ENCODE measurements at regions not wholly inside any gene's neighbourhood (a gene's known extent, or its start where the extent isn't known, plus 50 kb on each side); places are given as distances from the start of the nearest gene placed in this dataset.
"Not testable (repeated sequence)": the region's sequence is repeated elsewhere in the genome, so short reads cannot be mapped to it uniquely, and the experiment has no call there.

DNA sequence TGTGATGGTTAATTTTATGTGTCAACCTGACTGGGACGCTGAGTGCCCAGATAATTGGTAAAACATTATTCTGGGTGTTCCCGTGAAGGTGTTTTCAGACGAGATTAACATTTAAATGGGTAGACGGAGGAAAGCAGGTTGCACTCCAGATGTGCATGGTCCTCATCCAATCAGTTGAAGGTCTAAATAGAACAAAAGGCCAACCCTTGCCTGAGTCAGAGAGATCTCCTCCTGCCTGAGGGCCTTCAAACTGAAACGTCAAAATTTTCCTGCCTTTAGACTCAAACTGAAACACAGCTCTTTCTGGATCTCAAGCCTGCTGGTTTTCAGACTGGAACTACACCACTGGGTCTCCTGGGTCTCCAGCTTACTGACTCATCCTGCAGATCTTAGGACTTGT is 73.5 kb downstream of the NPIPA8 start:
- DNase-seq; H3K4me1 Mint-ChIP-seq; H3K4me3 Mint-ChIP-seq; H3K9me3 ChIP-seq (ENCODE audit: control insufficient read depth, low read length, poor library complexity, severe bottlenecking); ATAC-seq; H3K36me3 Mint-ChIP-seq (ENCODE audit: low read depth); H3K27ac Mint-ChIP-seq; H3K27me3 Mint-ChIP-seq: not testable (repeated sequence)

DNA sequence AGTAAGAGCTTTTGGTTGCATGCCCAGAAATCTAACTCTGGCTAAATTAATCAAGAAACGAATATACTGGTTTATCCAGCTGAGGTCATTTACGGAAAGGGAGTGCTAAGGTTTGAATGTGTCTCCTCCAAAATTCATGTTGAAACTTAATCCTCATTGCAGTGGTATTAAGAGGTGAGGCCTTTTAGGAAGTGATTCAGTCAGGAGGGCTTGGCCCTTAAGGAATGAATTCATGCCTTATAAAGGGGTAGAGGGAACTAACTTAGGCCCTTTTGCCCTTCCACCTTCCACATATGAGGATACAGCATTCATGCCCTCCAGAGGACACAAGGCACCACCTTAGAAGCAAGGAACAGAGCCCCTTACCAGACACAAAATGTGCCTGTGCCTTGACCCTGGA is 74.7 kb downstream of the NPIPA8 start:
- not testable (repeated sequence) for ATAC-seq; H3K4me3 Mint-ChIP-seq; DNase-seq; H3K36me3 Mint-ChIP-seq (ENCODE audit: low read depth); H3K27ac Mint-ChIP-seq; H3K9me3 ChIP-seq (ENCODE audit: control insufficient read depth, low read length, poor library complexity, severe bottlenecking); H3K27me3 Mint-ChIP-seq; H3K4me1 Mint-ChIP-seq

DNA sequence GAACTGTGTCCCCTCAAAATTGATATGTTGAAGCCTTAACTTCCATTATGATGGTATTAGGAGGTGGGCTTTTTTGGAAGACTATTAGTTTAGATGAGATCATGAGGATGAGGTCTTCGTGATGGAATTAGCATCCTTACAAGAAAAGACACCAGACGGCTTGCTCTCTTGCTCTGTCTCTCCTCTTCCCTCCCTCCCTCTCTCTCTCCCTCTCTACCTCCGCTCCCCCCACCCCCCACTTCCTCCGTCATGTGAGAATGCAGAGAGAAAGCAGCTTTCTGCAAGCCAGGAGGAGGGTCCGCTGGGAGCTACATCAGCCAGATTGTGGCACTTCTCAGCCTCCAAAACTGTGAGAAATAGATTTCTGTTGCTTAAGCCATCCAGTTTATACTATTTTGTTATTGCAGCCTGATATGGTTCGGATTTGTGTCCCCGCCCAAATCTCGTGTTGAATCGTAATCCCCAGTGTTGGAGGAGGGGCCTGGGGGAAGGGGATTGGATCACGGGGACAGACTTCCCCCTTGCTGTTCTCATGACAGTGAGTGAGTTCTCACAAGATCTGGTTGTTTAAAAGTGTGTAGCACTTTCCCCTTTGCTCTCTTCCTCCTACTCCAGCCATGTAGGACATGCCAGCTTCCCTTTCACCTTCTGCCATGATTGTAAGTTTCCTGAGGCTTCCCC is 76.9 kb downstream of the NPIPA8 start:
- not testable (repeated sequence) for H3K36me3 Mint-ChIP-seq (ENCODE audit: low read depth); ATAC-seq

DNA sequence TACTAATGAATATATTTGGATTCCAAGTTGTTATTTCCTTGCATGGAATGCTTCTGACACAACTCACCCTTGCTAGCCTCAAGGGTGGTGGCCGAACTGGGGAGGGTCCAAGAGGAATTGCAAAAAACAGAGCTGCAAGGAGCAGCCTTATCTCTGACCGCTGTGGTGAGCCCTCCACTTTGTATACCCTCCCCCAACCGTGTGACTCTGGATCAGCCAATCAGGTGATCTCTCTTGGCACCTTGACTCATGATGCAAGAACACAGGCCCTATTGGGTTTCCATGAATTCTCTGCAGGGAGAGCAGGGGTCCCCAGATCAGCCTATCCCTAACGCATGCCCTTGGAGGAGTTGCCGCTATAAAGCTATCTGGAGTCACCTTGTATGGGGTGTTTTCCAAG is 83.6 kb downstream of the NPIPA8 start:
- not testable (repeated sequence) for ATAC-seq; H3K27me3 Mint-ChIP-seq; H3K4me1 Mint-ChIP-seq; H3K9me3 ChIP-seq (ENCODE audit: control insufficient read depth, low read length, poor library complexity, severe bottlenecking); DNase-seq; H3K36me3 Mint-ChIP-seq (ENCODE audit: low read depth); H3K4me3 Mint-ChIP-seq; H3K27ac Mint-ChIP-seq

More for the DNA sequence above, 76.9 kb downstream of the NPIPA8 start:
- H3K9me3 ChIP-seq (ENCODE audit: control insufficient read depth, low read length, poor library complexity, severe bottlenecking); H3K4me3 Mint-ChIP-seq; DNase-seq; H3K27ac Mint-ChIP-seq; H3K4me1 Mint-ChIP-seq; H3K27me3 Mint-ChIP-seq: not testable (repeated sequence)

DNA sequence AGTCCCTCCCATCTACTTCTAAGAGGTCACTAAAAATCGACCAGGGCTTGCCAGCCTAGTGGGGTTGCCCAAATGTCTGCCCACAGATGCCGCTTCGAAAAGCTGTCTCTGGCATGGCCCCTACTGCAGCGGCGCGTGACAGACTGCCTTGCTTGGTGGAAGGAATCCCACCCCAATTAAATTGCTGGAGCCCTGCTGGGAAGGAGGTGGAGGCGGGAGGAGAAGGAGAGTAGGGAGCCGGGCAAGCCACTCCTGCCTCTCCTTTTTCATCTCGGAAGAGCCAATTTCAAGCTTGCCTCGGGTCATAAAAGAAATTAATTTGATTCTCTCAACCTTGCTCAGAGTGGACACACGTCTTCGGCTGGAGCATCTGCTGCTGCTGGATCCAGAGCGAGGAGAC is 106.0 kb downstream of the NPIPA8 start:
- ATAC-seq; H3K27me3 Mint-ChIP-seq; H3K27ac Mint-ChIP-seq; H3K4me3 Mint-ChIP-seq; H3K36me3 Mint-ChIP-seq (ENCODE audit: low read depth); DNase-seq; H3K9me3 ChIP-seq (ENCODE audit: control insufficient read depth, low read length, poor library complexity, severe bottlenecking); H3K4me1 Mint-ChIP-seq: not testable (repeated sequence)

DNA sequence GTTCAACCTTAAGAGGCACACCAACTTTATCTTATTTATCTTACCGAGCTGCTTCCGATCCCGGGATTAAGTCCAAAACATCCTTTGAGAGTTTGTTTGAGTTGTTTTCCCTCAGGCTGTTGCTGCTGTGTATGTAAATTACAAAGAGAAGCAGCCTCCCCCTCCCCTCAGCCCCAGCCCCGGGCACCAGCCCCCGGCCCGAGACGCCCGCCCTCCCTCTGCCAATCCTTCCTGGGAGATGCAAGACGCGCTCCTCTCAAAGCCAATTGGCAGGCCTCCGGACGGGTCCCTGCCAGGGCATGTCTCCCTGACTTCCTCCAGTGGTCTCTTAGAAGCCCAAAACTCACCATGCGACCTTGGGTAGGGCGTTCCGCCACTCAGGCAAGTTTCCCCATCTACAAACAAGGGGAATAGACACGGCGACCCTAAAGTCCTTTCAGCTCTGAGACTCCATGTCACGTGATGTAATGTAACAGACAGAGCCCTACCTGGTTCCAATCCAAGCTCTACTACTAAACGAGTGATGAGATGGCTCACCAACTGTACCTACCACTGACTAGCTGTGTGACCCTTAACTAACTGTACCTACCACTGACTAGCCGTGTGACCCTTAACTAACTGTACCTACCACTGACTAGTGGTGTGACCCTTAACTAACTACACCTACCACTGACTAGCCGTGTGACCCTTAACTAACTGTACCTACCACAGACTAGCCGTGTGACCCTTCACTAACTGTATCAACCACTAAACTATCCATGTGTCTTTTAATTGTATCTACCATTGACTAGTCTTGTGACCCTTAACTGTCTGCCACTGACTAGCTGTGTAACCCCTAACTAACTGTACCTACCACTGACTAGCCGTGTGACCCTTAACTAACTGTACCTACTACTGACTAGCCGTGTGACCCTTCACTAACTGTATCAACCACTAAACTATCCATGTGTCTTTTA is 114.2 kb downstream of the NPIPA8 start:
- not testable (repeated sequence) for H3K27ac Mint-ChIP-seq; H3K4me3 Mint-ChIP-seq; ATAC-seq; H3K4me1 Mint-ChIP-seq; H3K27me3 Mint-ChIP-seq; DNase-seq; H3K36me3 Mint-ChIP-seq (ENCODE audit: low read depth); H3K9me3 ChIP-seq (ENCODE audit: control insufficient read depth, low read length, poor library complexity, severe bottlenecking)

DNA sequence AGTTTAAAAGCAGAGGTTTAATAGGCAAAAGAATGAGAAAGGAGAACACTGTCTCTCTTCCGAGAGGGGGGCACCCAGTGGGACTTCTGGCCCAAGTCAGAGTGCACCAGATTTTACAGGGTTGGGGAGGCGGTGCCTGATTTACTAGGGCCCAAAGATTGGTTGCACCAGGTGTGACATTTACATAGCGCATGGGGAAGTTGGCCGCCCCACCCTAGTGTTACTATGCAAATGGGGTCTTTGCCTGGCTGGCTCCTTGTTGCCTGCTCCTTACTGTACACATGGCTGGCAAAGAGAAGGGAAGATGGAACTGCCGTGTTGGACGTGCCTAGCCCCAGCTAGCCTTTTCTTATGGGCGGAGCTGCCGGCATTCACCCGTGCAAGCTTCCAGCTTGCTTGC is 118.8 kb downstream of the NPIPA8 start:
- not testable (repeated sequence) for ATAC-seq; H3K27ac Mint-ChIP-seq; H3K4me1 Mint-ChIP-seq; H3K4me3 Mint-ChIP-seq; H3K27me3 Mint-ChIP-seq; DNase-seq; H3K9me3 ChIP-seq (ENCODE audit: control insufficient read depth, low read length, poor library complexity, severe bottlenecking); H3K36me3 Mint-ChIP-seq (ENCODE audit: low read depth)

DNA sequence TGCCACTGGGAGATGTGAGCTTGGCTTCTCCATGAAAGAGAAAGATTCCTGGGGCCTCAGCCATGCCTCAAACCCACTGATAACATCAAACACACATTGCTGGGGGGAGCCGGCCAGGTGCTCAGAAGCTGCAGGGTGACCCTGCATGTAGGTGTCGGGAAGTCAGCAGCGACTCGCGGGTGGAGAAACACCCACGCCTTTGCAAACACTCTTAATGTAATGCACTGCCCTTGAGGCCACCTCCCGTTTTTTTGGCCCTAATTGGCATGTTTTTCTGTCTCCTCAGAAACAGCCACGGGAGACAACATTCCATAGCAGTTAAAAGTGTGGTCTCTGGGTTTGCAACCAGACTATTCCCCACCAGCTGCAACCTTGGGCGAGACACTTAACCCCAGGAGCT is 119.7 kb downstream of the NPIPA8 start:
- H3K27ac Mint-ChIP-seq; H3K36me3 Mint-ChIP-seq (ENCODE audit: low read depth); H3K27me3 Mint-ChIP-seq; H3K4me3 Mint-ChIP-seq; H3K9me3 ChIP-seq (ENCODE audit: control insufficient read depth, low read length, poor library complexity, severe bottlenecking); DNase-seq; H3K4me1 Mint-ChIP-seq; ATAC-seq: not testable (repeated sequence)

DNA sequence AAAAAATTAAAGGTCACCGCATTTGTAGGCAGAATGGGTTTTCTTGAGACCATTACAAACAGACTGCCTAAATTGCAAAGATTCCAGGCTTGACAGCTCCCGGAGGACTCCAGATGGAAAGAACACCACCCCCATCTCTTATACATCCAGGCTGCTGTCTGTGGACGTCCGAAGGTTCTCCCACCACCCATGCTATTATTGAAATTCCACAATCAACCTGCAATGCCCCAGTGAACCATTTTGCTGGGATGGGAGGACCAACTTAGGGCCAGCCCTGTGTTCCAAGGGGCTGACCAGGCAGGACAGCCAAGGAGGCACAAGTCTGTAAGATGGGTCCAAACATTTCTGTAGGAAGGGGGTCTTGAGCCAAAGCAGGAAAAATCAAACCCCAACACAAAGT is 122.7 kb downstream of the NPIPA8 start:
- not testable (repeated sequence) for DNase-seq, ATAC-seq, H3K27ac Mint-ChIP-seq

DNA sequence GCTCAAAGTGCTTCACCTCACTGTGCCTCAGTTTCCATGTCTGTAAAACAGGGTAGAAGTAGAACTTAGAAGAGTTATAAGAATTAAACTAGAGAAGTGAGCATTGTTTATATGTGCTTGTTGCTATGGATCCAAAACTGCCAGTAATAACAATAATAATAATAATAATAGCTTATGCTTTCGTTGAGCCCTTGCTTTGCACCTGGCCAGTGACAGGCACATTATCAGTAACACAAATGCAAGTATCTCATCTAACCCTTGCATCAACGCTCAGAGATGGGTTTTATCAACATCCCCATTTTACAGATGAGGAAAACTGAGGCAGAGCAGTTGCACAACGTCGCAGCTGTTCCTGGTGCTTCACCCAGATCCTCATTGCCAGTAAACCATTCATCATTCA is 125.0 kb downstream of the NPIPA8 start:
- not testable (repeated sequence) for H3K27me3 Mint-ChIP-seq; H3K4me3 Mint-ChIP-seq; DNase-seq; H3K36me3 Mint-ChIP-seq (ENCODE audit: low read depth); H3K4me1 Mint-ChIP-seq; H3K9me3 ChIP-seq (ENCODE audit: control insufficient read depth, low read length, poor library complexity, severe bottlenecking); H3K27ac Mint-ChIP-seq; ATAC-seq

More for the DNA sequence above, 122.7 kb downstream of the NPIPA8 start:
- H3K27me3 Mint-ChIP-seq; H3K9me3 ChIP-seq (ENCODE audit: control insufficient read depth, low read length, poor library complexity, severe bottlenecking); H3K4me1 Mint-ChIP-seq; H3K36me3 Mint-ChIP-seq (ENCODE audit: low read depth); H3K4me3 Mint-ChIP-seq: not testable (repeated sequence)

DNA sequence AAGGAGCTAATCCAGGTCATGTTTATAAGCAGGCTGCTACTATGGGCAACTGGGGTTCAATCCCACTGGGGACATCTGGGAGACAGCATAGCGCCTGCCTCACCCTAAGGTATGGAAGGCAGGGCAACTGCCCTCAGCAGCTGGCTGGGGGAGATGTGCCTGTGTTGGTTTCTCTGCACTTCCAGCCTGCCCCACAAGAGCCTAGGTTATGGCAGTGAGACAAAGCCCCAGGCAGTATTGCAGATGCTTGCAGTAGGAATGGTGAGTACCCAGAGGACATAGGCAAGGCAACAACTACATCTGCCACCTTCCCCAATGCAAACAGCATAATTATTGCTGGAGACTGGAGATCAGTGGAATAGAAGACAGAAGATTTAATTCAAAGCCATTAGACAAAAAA is 131.8 kb downstream of the NPIPA8 start:
- ATAC-seq; H3K27ac Mint-ChIP-seq; H3K4me1 Mint-ChIP-seq; H3K27me3 Mint-ChIP-seq; DNase-seq; H3K9me3 ChIP-seq (ENCODE audit: control insufficient read depth, low read length, poor library complexity, severe bottlenecking); H3K36me3 Mint-ChIP-seq (ENCODE audit: low read depth); H3K4me3 Mint-ChIP-seq: not testable (repeated sequence)

DNA sequence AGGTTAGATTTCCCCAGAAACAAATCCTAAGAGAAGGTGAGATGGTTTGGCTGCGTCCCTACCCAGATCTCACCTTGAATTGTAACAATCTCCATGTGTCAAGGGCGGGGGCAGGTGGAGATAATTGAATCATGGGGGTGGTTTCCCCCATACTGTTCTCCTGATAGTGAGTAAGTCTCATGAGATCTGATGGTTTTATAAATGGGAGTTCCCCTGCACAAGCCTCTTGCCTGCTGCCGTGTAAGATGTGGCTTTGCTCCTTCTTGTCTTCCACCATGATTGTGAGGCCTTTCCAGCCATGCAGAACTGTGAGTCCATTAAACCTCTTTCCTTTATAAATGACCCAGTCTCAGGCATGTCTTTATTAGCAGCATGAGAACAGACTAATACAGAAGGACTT is 132.2 kb downstream of the NPIPA8 start:
- not testable (repeated sequence) for ATAC-seq; H3K4me3 Mint-ChIP-seq; H3K27ac Mint-ChIP-seq; H3K4me1 Mint-ChIP-seq; H3K27me3 Mint-ChIP-seq; H3K9me3 ChIP-seq (ENCODE audit: control insufficient read depth, low read length, poor library complexity, severe bottlenecking); H3K36me3 Mint-ChIP-seq (ENCODE audit: low read depth); DNase-seq

DNA sequence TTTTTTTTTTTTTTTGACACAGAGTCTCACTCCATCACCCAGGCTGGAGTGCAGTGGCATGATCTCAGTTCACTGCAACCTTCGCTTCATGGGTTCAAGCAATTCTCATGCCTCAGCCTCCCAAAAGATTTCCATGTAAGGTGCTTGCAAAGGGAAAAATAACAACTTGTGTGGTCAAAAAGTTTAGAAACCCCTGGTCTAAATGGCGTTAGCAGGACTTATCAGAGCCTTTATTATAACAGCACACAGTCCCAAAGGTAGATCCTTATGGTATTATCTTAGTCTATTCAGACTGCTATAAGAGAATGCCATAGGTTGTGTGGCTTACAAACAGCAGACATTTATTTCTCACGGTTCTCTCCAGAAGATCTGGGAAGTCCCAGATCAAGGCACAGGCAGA is 135.0 kb downstream of the NPIPA8 start:
- not testable (repeated sequence) for H3K36me3 Mint-ChIP-seq (ENCODE audit: low read depth); ATAC-seq

DNA sequence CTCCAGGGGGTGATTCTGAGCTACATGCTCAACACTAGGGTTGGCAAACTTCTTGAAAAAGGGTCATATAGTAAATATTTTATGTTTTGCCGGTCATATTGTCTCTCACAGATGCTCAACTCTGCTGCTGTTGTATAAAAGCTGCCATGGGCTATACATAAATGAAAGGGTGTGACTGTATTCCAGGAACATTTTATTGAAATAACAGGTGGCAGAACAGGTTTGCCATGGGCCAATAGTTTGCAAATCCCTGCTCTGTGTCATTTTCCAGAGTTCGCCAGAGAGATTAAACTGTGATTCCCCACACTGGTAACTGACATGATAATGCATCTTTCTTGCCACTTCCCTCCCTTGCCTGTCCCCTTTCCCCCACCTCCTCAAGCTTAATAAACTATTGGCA is 144.1 kb downstream of the NPIPA8 start:
- not testable (repeated sequence) for H3K36me3 Mint-ChIP-seq (ENCODE audit: low read depth); H3K27ac Mint-ChIP-seq; ATAC-seq; H3K4me1 Mint-ChIP-seq; DNase-seq; H3K9me3 ChIP-seq (ENCODE audit: control insufficient read depth, low read length, poor library complexity, severe bottlenecking); H3K27me3 Mint-ChIP-seq; H3K4me3 Mint-ChIP-seq

More for the DNA sequence above, 135.0 kb downstream of the NPIPA8 start:
- not testable (repeated sequence) for DNase-seq; H3K4me3 Mint-ChIP-seq; H3K4me1 Mint-ChIP-seq; H3K27me3 Mint-ChIP-seq; H3K9me3 ChIP-seq (ENCODE audit: control insufficient read depth, low read length, poor library complexity, severe bottlenecking); H3K27ac Mint-ChIP-seq

All from T-helper 17 cell (primary cell).